Ovary (tissue), 3 donors: ENCODE measurements at regions not wholly inside any gene's neighbourhood (a gene's known extent, or its start where the extent isn't known, plus 50 kb on each side); places are given as distances from the start of the nearest gene placed in this dataset.

Experiments used
- CTCF ChIP-seq, 3 donors: fragments of 450-650 bp in 2 of 3; fragments of 200-600 bp in 1 of 3; IDR thresholded peaks; one replicate each; pipeline versions ENCODE4 v1.5.1 to v1.8.0; 2016 to 2022; ENCODE audit warnings: antibody characterized with exemption in 3 of 3, mild to moderate bottlenecking in 1 of 3
- EP300 ChIP-seq: sonication (generic); formaldehyde crosslinking; IDR thresholded peaks from one replicate; pipeline ENCODE4 v1.6.1; 2017; ENCODE audit warnings: antibody characterized with exemption
- donor health status: DM: no; HTN: no; CAD: no.

GRCh38 chr7:86980223-86980622 lies 79.2 kb downstream of the ELAPOR2 start:
- TF ChIP-seq CTCF (IDR thresholded peaks at IDR 0.05) (no peak), EP300 (no peak)
